HepG2 (cell line): ENCODE measurements at regions not wholly inside any gene's neighbourhood (a gene's known extent, or its start where the extent isn't known, plus 50 kb on each side); places are given as distances from the start of the nearest gene placed in this dataset.

ENCODE experiments used
- CHD4 ChIP-seq: fragments of 200-600 bp; sonication (generic); IDR thresholded peaks from 2 replicates; pipeline ENCODE4 v1.7.0; 2017; ENCODE audit warnings: mild to moderate bottlenecking, low read length, borderline replicate concordance
- CTCF ChIP-seq: sonication (generic); formaldehyde crosslinking; IDR thresholded peaks from 2 replicates; pipeline ENCODE4 v1.5.0; 2020; ENCODE audit warnings: mild to moderate bottlenecking, missing genetic modification reagents, moderate library complexity
- RFX1 ChIP-seq: fragments of 450-650 bp; IDR thresholded peaks from 2 replicates; pipeline ENCODE4 v1.6.1; 2017
- TCF12 ChIP-seq, 2 experiments: fragments of 450-650 bp in 1 of 2; sonication (generic) in 1 of 2; formaldehyde crosslinking in 1 of 2; IDR thresholded peaks; 2 replicates each; pipeline versions ENCODE4 v1.6.1 to v1.8.0; 2017 to 2022; ENCODE audit warnings: antibody characterized with exemption in 1 of 2, mild to moderate bottlenecking in 1 of 2, missing genetic modification reagents in 1 of 2, moderate library complexity in 1 of 2
- ZNF232 ChIP-seq: sonication (generic); formaldehyde crosslinking; IDR thresholded peaks from 2 replicates; pipeline ENCODE4 v1.4.0; 2020; ENCODE audit warnings: missing genetic modification reagents, borderline replicate concordance
- ZNF614 ChIP-seq: IDR thresholded peaks from 2 replicates; pipeline ENCODE4 v1.6.1; 2018; ENCODE audit warnings: missing biosample characterization, missing genetic modification reagents, inconsistent platforms, borderline replicate concordance

GRCh38 chr13:33626407-33626806 lies 191.5 kb upstream of the RFC3 start:
- TF ChIP-seq TCF12 (IDR thresholded peaks at IDR 0.05) (no peak), TCF12 (CRISPR knock-in tag; IDR thresholded peaks at IDR 0.05) (no peak), ZNF614 (CRISPR knock-in tag) (no peak), RFX1 (no peak), CTCF (CRISPR knock-in tag) (no peak), CHD4 (no peak), ZNF232 (CRISPR knock-in tag) (no peak)
